IMR-90 (cell line): ENCODE measurements at regions not wholly inside any gene's neighbourhood (a gene's known extent, or its start where the extent isn't known, plus 50 kb on each side); places are given as distances from the start of the nearest gene placed in this dataset.

Experiments
- ATAC-seq: fragments of 200-7000 bp; cut with Tn5 transposase; 2 replicates; pipeline ENCODE4 v1.9.1; 2020; ENCODE audit warnings: low read depth, mild to moderate bottlenecking, moderate library complexity
- BruUV-seq: library from RNA; stranded (reverse); fragments of 400-500 nt; replicated peaks from 2 replicates; lab custom pipeline; 2021; lab: Mats Ljungman, UMichigan
- CTCF ChIA-PET: fragments of 300-600 bp; formaldehyde crosslinking; extraction: SDS; loops from one replicate; lab custom pipeline; 2021; ENCODE audit warnings: antibody characterized with exemption; lab: Yijun Ruan, JAX
- POLR2A ChIA-PET: fragments of 300-600 bp; sonication (Branson Sonifier 250); formaldehyde crosslinking; loops from one replicate; lab custom pipeline; 2022; ENCODE audit warnings: antibody characterized with exemption; ENCODE audit not compliant: unreplicated experiment; lab: Charles Lee
- DNase-seq: peaks from one replicate; pipeline ENCODE4 v3.0.0; 2013
- H2AFZ ChIP-seq: replicated peaks from 2 replicates; pipeline ENCODE3; 2013; ENCODE audit warnings: low read length, mild to moderate bottlenecking; ENCODE audit not compliant: poor library complexity
- H2AK5ac ChIP-seq: 2 replicates; pipeline ENCODE4 v1.6.1; 2013; ENCODE audit warnings: low read depth, low read length, inconsistent platforms
- H2AK9ac ChIP-seq: replicated peaks from 2 replicates; pipeline ENCODE3; 2013; ENCODE audit warnings: mild to moderate bottlenecking, low read depth, low read length, moderate library complexity; ENCODE audit not compliant: poor library complexity
- H2BK120ac ChIP-seq: 2 replicates; pipeline ENCODE4 v1.6.1; 2013; ENCODE audit warnings: low read depth, low read length, inconsistent platforms
- H2BK15ac ChIP-seq: 3 replicates; pipeline ENCODE4 v1.6.1; 2013; ENCODE audit warnings: low read depth, low read length, inconsistent platforms
- H2BK20ac ChIP-seq: 2 replicates; pipeline ENCODE4 v1.6.1; 2013; ENCODE audit warnings: low read depth, mild to moderate bottlenecking, inconsistent platforms, low read length, moderate library complexity
- H2BK5ac ChIP-seq: 2 replicates; pipeline ENCODE4 v1.6.1; 2013; ENCODE audit warnings: mild to moderate bottlenecking, low read depth, low read length, inconsistent platforms; ENCODE audit not compliant: poor library complexity, severe bottlenecking
- H3K14ac ChIP-seq: replicated peaks from 2 replicates; pipeline ENCODE4 v1.6.1; 2013; ENCODE audit warnings: low read depth, low read length, inconsistent platforms
- H3K18ac ChIP-seq: 2 replicates; pipeline ENCODE4 v1.6.1; 2013; ENCODE audit warnings: low read depth, low read length, control low read depth
- H3K23ac ChIP-seq: 2 replicates; pipeline ENCODE4 v1.6.1; 2013; ENCODE audit warnings: low read depth, low read length, inconsistent platforms
- H3K27ac ChIP-seq: 2 replicates; pipeline ENCODE4 v1.5.1; 2013; ENCODE audit warnings: mild to moderate bottlenecking, control low read depth, low read length; ENCODE audit not compliant: insufficient read depth
- H3K27me3 ChIP-seq: 2 replicates; pipeline ENCODE4 v1.6.1; 2013; ENCODE audit warnings: low read length; ENCODE audit not compliant: control insufficient read depth, insufficient read depth
- H3K36me3 ChIP-seq: 2 replicates; pipeline ENCODE4 v1.6.1; 2013; ENCODE audit warnings: low read length, mixed read lengths; ENCODE audit not compliant: control insufficient read depth, insufficient read depth
- H3K4ac ChIP-seq: 2 replicates; pipeline ENCODE4 v1.6.1; 2013; ENCODE audit warnings: low read depth, low read length, inconsistent platforms
- H3K4me1 ChIP-seq: 2 replicates; pipeline ENCODE4 v1.6.1; 2013; ENCODE audit warnings: low read length, mixed read lengths; ENCODE audit not compliant: control insufficient read depth, insufficient read depth
- H3K4me2 ChIP-seq: 2 replicates; pipeline ENCODE4 v1.6.1; 2013; ENCODE audit warnings: low read depth, mild to moderate bottlenecking, control low read depth, low read length, moderate library complexity
- H3K4me3 ChIP-seq: 2 replicates; pipeline ENCODE4 v1.5.1; 2013; ENCODE audit warnings: low read depth, mild to moderate bottlenecking, control low read depth, low read length, moderate library complexity; ENCODE audit not compliant: insufficient read depth
- H3K56ac ChIP-seq: 2 replicates; pipeline ENCODE4 v1.6.1; 2013; ENCODE audit warnings: low read length, inconsistent platforms; ENCODE audit not compliant: insufficient read depth; ENCODE audit errors: extremely low read depth
- H3K79me1 ChIP-seq, 2 experiments: 2 replicates each; pipeline ENCODE4 v1.6.1; 2013; ENCODE audit warnings: low read length in 2 of 2, inconsistent platforms in 1 of 2, low read depth in 1 of 2
- H3K9ac ChIP-seq: 2 replicates; pipeline ENCODE4 v1.6.1; 2013; ENCODE audit warnings: low read depth, low read length, control low read depth
- H3K9me1 ChIP-seq: 2 replicates; pipeline ENCODE4 v1.6.1; 2013; ENCODE audit warnings: low read length, inconsistent platforms; ENCODE audit not compliant: insufficient read depth
- H3K9me3 ChIP-seq: 2 replicates; pipeline ENCODE4 v1.6.1; 2013; ENCODE audit warnings: low read length; ENCODE audit not compliant: control insufficient read depth, insufficient read depth
- H4K20me1 ChIP-seq: 2 replicates; pipeline ENCODE4 v1.6.1; 2013; ENCODE audit warnings: low read length, inconsistent platforms; ENCODE audit not compliant: insufficient read depth
- H4K5ac ChIP-seq: 2 replicates; pipeline ENCODE4 v1.6.1; 2013; ENCODE audit warnings: mild to moderate bottlenecking, low read depth, low read length, control low read depth
- H4K8ac ChIP-seq, 2 experiments: 2 replicates each; pipeline ENCODE4 v1.6.1; 2013; ENCODE audit warnings: low read depth in 2 of 2, low read length in 2 of 2, control low read depth in 1 of 2, inconsistent platforms in 1 of 2
- H4K91ac ChIP-seq: 2 replicates; pipeline ENCODE4 v1.6.1; 2013; ENCODE audit warnings: low read depth, low read length, inconsistent platforms; ENCODE audit not compliant: insufficient read depth
- BHLHE40 ChIP-seq: fragments of 150-350 bp; IDR thresholded peaks from 2 replicates; pipeline ENCODE4 v1.6.1; 2016; ENCODE audit warnings: mild to moderate bottlenecking, low read depth, low read length
- CEBPB ChIP-seq: IDR thresholded peaks from 2 replicates; pipeline ENCODE4 v1.6.1; 2012; ENCODE audit warnings: low read depth, low read length, improper control_type of control experiment
- CHD1 ChIP-seq: IDR thresholded peaks from 2 replicates; pipeline ENCODE4 v1.6.1; 2012; ENCODE audit warnings: low read depth, low read length, improper control_type of control experiment
- CTCF ChIP-seq: conservative IDR thresholded peaks from 2 replicates; pipeline ENCODE4 v1.5.1; 2012; ENCODE audit warnings: mild to moderate bottlenecking, low read depth, low read length, improper control_type of control experiment
- ELK1 ChIP-seq: fragments of 150-350 bp; IDR thresholded peaks from 2 replicates; pipeline ENCODE4 v1.6.1; 2016; ENCODE audit warnings: low read depth, mild to moderate bottlenecking, low read length, moderate library complexity, borderline replicate concordance
- FOS ChIP-seq: fragments of 150-350 bp; IDR thresholded peaks from 2 replicates; pipeline ENCODE4 v1.6.1; 2016; ENCODE audit warnings: low read depth, low read length
- MAFK ChIP-seq: IDR thresholded peaks from 2 replicates; pipeline ENCODE4 v1.6.1; 2012; ENCODE audit warnings: low read depth, low read length, improper control_type of control experiment
- MAZ ChIP-seq: IDR thresholded peaks from 2 replicates; pipeline ENCODE4 v1.6.1; 2012; ENCODE audit warnings: low read depth, mild to moderate bottlenecking, low read length, improper control_type of control experiment, moderate library complexity, borderline replicate concordance
- MXI1 ChIP-seq: IDR thresholded peaks from 2 replicates; pipeline ENCODE4 v1.6.1; 2012; ENCODE audit warnings: low read depth, mild to moderate bottlenecking, low read length, moderate library complexity, borderline replicate concordance
- NFE2L2 ChIP-seq: fragments of 150-350 bp; IDR thresholded peaks from 2 replicates; pipeline ENCODE4 v1.6.1; 2016; ENCODE audit warnings: low read depth, mild to moderate bottlenecking, low read length
- POLR2A ChIP-seq: IDR thresholded peaks from 2 replicates; pipeline ENCODE4 v1.6.1; 2012; ENCODE audit warnings: mild to moderate bottlenecking, low read depth, low read length
- RAD21 ChIP-seq: IDR thresholded peaks from 2 replicates; pipeline ENCODE4 v1.6.1; 2012; ENCODE audit warnings: low read length, improper control_type of control experiment
- RCOR1 ChIP-seq: IDR thresholded peaks from 2 replicates; pipeline ENCODE4 v1.6.1; 2012; ENCODE audit warnings: mild to moderate bottlenecking, low read length, improper control_type of control experiment; ENCODE audit not compliant: insufficient replicate concordance
- RFX5 ChIP-seq: IDR thresholded peaks from 2 replicates; pipeline ENCODE4 v1.8.0; 2012; ENCODE audit warnings: low read depth, mild to moderate bottlenecking, low read length, moderate library complexity
- SMC3 ChIP-seq: fragments of 150-350 bp; IDR thresholded peaks from 2 replicates; pipeline ENCODE4 v1.6.1; 2016; ENCODE audit warnings: low read depth, mild to moderate bottlenecking, antibody characterized with exemption, low read length, moderate library complexity
- USF2 ChIP-seq: fragments of 150-350 bp; IDR thresholded peaks from 2 replicates; pipeline ENCODE4 v1.6.1; 2017; ENCODE audit warnings: mild to moderate bottlenecking, antibody characterized with exemption, low read length, low read depth
- WGBS, 2 experiments: methylation state at CpG; one replicate each; pipeline versions ENCODE4 v1.1.5 to v1.1.7; 2013; ENCODE audit warnings: missing lambda C conversion rate in 2 of 2; ENCODE audit not compliant: insufficient read length in 1 of 2; ENCODE audit errors: extremely low coverage in 2 of 2; 5-methylcytosine and 5-hydroxymethylcytosine counted together
- dilution Hi-C: fragments of 300-500 bp; cut with HindIII; formaldehyde crosslinking; loops from one replicate; pipeline ENCODE4 v1.14.3; 2018; ENCODE audit warnings: low sequenced_read_pairs; ENCODE audit not compliant: unreplicated experiment
- in situ Hi-C: fragments of 300-500 bp; cut with MboI; formaldehyde crosslinking; loops from 3 replicates; pipeline ENCODE4 v1.14.3; 2019; ENCODE audit warnings: low sequenced_read_pairs, inconsistent platforms, mixed read lengths
- intact Hi-C: fragments of 100-400 bp; cut with micrococcal nuclease; formaldehyde crosslinking; loops from 2 replicates; pipeline ENCODE4 v1.10.0; 2022

DNA sequence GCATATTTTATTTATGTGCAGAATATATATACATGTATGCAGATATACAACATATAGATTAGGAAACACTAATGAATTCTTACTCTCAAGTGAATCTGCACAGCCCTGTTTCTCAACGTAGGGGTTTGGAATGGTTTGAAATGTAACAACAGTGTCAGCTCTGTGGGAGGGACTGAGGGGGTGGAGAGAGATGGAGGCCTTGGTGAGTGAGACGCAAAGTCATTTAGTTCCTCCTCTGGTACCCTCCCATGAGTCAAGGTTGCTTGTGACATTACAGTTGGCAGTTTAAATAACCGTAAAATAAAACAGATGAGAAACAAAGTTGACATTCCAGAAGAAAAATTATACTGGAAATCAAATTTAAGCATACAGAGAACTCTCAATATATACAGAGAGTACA is 313.0 kb upstream of the PRKD1 start:
- no TSS peak for BruUV-seq
- Histone ChIP-seq H4K8ac (no peak overlapping the region), H3K18ac (no peak overlapping the region), H3K4me3 (no peak overlapping the region), H4K91ac (no peak overlapping the region), H2BK120ac (no peak overlapping the region), H3K9me1 (no peaks in the 10 kb centered on the region), H3K36me3 (no peaks in the 10 kb centered on the region), H3K9ac (no peak overlapping the region), H3K79me1 (no peaks in the 10 kb centered on the region), H2AFZ (no peak overlapping the region), H3K27me3 (no peaks in the 10 kb centered on the region), H3K9me3 (no peaks in the 10 kb centered on the region), H3K14ac (no peak overlapping the region), H2AK5ac (no peak overlapping the region), H3K4me2 (no peak overlapping the region), H3K27ac (no peak overlapping the region), H2AK9ac (no peak overlapping the region), H4K5ac (no peak overlapping the region), H3K23ac (no peak overlapping the region), H2BK5ac (no peak overlapping the region), H3K4me1 (peaks cover 2% of the 10 kb centered on the region; the same call in 1 of the 2 replicates), H4K20me1 (no peaks in the 10 kb centered on the region), H2BK20ac (no peak overlapping the region), H3K4ac (no peak overlapping the region), H2BK15ac (no peak overlapping the region), H3K56ac (no peak overlapping the region)
- no peak for TF ChIP-seq MAZ
- TF ChIP-seq CHD1: no peak
- TF ChIP-seq BHLHE40: no peak
- no peak for TF ChIP-seq ELK1
- no peak for TF ChIP-seq USF2
- no peak for TF ChIP-seq POLR2A
- TF ChIP-seq RCOR1: no peak
- TF ChIP-seq CTCF: no peak
- no peak for TF ChIP-seq MXI1
- TF ChIP-seq RFX5: no peak
- no peak for TF ChIP-seq CEBPB
- TF ChIP-seq MAFK: no peak
- TF ChIP-seq SMC3: no peak
- TF ChIP-seq RAD21: no peak
- no peak for TF ChIP-seq FOS
- TF ChIP-seq NFE2L2: no peak
- ATAC-seq: peak; percentile 79
- intact Hi-C loops (no loop called here), dilution Hi-C loops (no loop called here), in situ Hi-C loops (no loop called here)
- ChIA-PET POLR2A (no interaction called here), CTCF (interaction anchor here (1.0 kb wide), 1 partner anchor 11 kb away, joined by 3 read pairs; no protein-coding TSS in a partner anchor)
- WGBS, 2 experiments: no CpG with 5 or more reads among the region's 3 CpGs
- peak; percentile 37 for DNase-seq
